DOHH2 (cell line): ENCODE measurements at regions not wholly inside any gene's neighbourhood (a gene's known extent, or its start where the extent isn't known, plus 50 kb on each side); places are given as distances from the start of the nearest gene placed in this dataset.
A peak's percentile ranks its signal among the peaks of the same experiment; 100 is the strongest.

Source experiments
- H3F3A ChIP-seq: fragments of 200-600 bp; sonication (generic), shearing (Covaris generic); 2 replicates; pipeline ENCODE4 v1.6.0; 2016; ENCODE audit warnings: antibody characterized with exemption, mild to moderate bottlenecking; ENCODE audit not compliant: control insufficient read depth, insufficient read depth
- H3K27ac ChIP-seq: fragments of 200-600 bp; sonication (generic); 2 replicates; pipeline ENCODE4 v1.5.1; 2014; ENCODE audit warnings: low read depth, mild to moderate bottlenecking, low read length, moderate library complexity
- H3K27me3 ChIP-seq: fragments of 200-600 bp; sonication (generic); 2 replicates; pipeline ENCODE4 v1.6.1; 2014; ENCODE audit warnings: mild to moderate bottlenecking, low read length, mixed read lengths; ENCODE audit not compliant: control insufficient read depth
- H3K36me3 ChIP-seq: fragments of 200-600 bp; sonication (generic); 2 replicates; pipeline ENCODE4 v1.6.1; 2014; ENCODE audit warnings: mild to moderate bottlenecking, low read length, moderate library complexity, mixed read lengths; ENCODE audit not compliant: control insufficient read depth
- H3K4me1 ChIP-seq: fragments of 200-600 bp; sonication (generic); 2 replicates; pipeline ENCODE4 v1.6.1; 2014; ENCODE audit warnings: mild to moderate bottlenecking, low read length, mixed read lengths; ENCODE audit not compliant: control insufficient read depth
- H3K4me2 ChIP-seq: fragments of 200-600 bp; sonication (generic); 2 replicates; pipeline ENCODE4 v1.6.0; 2014; ENCODE audit warnings: mild to moderate bottlenecking, low read length, moderate library complexity
- H3K4me3 ChIP-seq: fragments of 200-600 bp; sonication (generic); 2 replicates; pipeline ENCODE4 v1.5.1; 2014; ENCODE audit warnings: mild to moderate bottlenecking, low read length, mixed read lengths
- H3K79me2 ChIP-seq: fragments of 200-600 bp; sonication (generic); 2 replicates; pipeline ENCODE4 v1.6.1; 2014; ENCODE audit warnings: mild to moderate bottlenecking, low read length, mixed read lengths; ENCODE audit not compliant: control insufficient read depth
- H3K9me2 ChIP-seq: fragments of 200-600 bp; sonication (generic); replicated peaks from 2 replicates; pipeline ENCODE4 v1.6.1; 2014; ENCODE audit warnings: mild to moderate bottlenecking, low read length, mixed read lengths; ENCODE audit not compliant: control insufficient read depth
- H3K9me3 ChIP-seq: fragments of 200-600 bp; sonication (generic); 2 replicates; pipeline ENCODE4 v1.6.1; 2014; ENCODE audit warnings: antibody characterized with exemption, low read length, mixed read lengths; ENCODE audit not compliant: control insufficient read depth, insufficient read depth
- H4K20me1 ChIP-seq: fragments of 200-600 bp; sonication (generic); 2 replicates; pipeline ENCODE4 v1.6.0; 2014; ENCODE audit warnings: low read depth, mild to moderate bottlenecking, antibody characterized with exemption, low read length, moderate library complexity; ENCODE audit not compliant: control insufficient read depth, insufficient read depth
- CTCF ChIP-seq: fragments of 200-600 bp; sonication (generic); IDR thresholded peaks from one replicate; pipeline ENCODE4 v1.5.1; 2014; ENCODE audit warnings: antibody characterized with exemption, mild to moderate bottlenecking, low read depth, low read length; ENCODE audit not compliant: poor library complexity, severe bottlenecking
- EZH2phosphoT487 ChIP-seq: fragments of 200-600 bp; sonication (generic); IDR thresholded peaks from 2 replicates; pipeline ENCODE4 v1.6.1; 2017; ENCODE audit warnings: borderline replicate concordance, mild to moderate bottlenecking, antibody characterized with exemption, low read length, moderate library complexity, mixed read lengths

- no peaks in the 10 kb centered on the region for H3K27me3 ChIP-seq
- no peak for TF ChIP-seq EZH2phosphoT487
- TF ChIP-seq CTCF, result no peak
- no peaks in the 10 kb centered on the region for H3K9me3 ChIP-seq
- H3F3A ChIP-seq, result no peaks in the 10 kb centered on the region
- H3K79me2 ChIP-seq, result no peaks in the 10 kb centered on the region
- H3K4me2 ChIP-seq, result no peak overlapping the region
- H3K36me3 ChIP-seq, result no peaks in the 10 kb centered on the region
- H3K4me1 ChIP-seq, result no peaks in the 10 kb centered on the region
- H3K4me3 ChIP-seq, result no peak overlapping the region
- no peaks in the 10 kb centered on the region for H4K20me1 ChIP-seq
- H3K27ac ChIP-seq, result no peak overlapping the region
- H3K9me2 ChIP-seq, result no peaks in the 10 kb centered on the region
Measured at GRCh38 chr11:13826505-13827278, 135.8 kb upstream of the SPON1 start.

GRCh38 chr11:13831696-13832095 lies 130.8 kb upstream of the SPON1 start:
- no peaks in the 10 kb centered on the region for H3K79me2 ChIP-seq
- no peaks in the 10 kb centered on the region for H3K36me3 ChIP-seq
- no peaks in the 10 kb centered on the region for H3K4me1 ChIP-seq
- H3K9me3 ChIP-seq, result no peaks in the 10 kb centered on the region
- TF ChIP-seq EZH2phosphoT487 (no peak), CTCF (no peak)
- H3F3A ChIP-seq, result no peaks in the 10 kb centered on the region
- no peak overlapping the region for H3K27ac ChIP-seq
- no peaks in the 10 kb centered on the region for H4K20me1 ChIP-seq
- H3K27me3 ChIP-seq, result no peaks in the 10 kb centered on the region; the same call in 1 of the 2 replicates
- H3K4me3 ChIP-seq, result no peak overlapping the region
- H3K4me2 ChIP-seq, result no peak overlapping the region
- H3K9me2 ChIP-seq, result no peaks in the 10 kb centered on the region

- Histone ChIP-seq H3K9me3 (no peaks in the 10 kb centered on the region), H3K27me3 (peaks cover 3% of the 10 kb centered on the region), H4K20me1 (no peaks in the 10 kb centered on the region), H3K4me2 (no peak overlapping the region), H3K36me3 (no peaks in the 10 kb centered on the region), H3K4me1 (no peaks in the 10 kb centered on the region), H3K27ac (no peak overlapping the region), H3K4me3 (no peak overlapping the region), H3F3A (no peaks in the 10 kb centered on the region), H3K9me2 (no peaks in the 10 kb centered on the region), H3K79me2 (no peaks in the 10 kb centered on the region)
- TF ChIP-seq CTCF (peak; percentile 66), EZH2phosphoT487 (no peak)
Measured at GRCh38 chr11:13834463-13834862, 128.1 kb upstream of the SPON1 start.
